Natural killer cell treated with Interleukin-12 subunit alpha and Interleukin-12 subunit beta and Interleukin-15 and Interleukin-18, amount 100 ng/mL, for 72 hours (primary cell): ENCODE measurements at regions not wholly inside any gene's neighbourhood (a gene's known extent, or its start where the extent isn't known, plus 50 kb on each side); places are given as distances from the start of the nearest gene placed in this dataset.
A peak's percentile ranks its signal among the peaks of the same experiment; 100 is the strongest.

ENCODE experiments used
- ATAC-seq, 2 donors: fragments of 150-1000 bp; cut with Tn5 transposase in 1 of 2; sonication (Bioruptor Pico), chemical (Tn5 transposase) in 1 of 2; 2 replicates each; pipeline ENCODE4 v1.10.0; 2021
- DNase-seq: peaks from one replicate; pipeline ENCODE4 v3.0.0; 2022; ENCODE audit warnings: low spot score
- H3K27ac Mint-ChIP-seq, 2 donors: 1 replicate in 1 of 2; 2 replicates in 1 of 2; pipeline ENCODE4 v1.8.0; 2022; ENCODE audit warnings: mixed read lengths in 2 of 2, mild to moderate bottlenecking in 1 of 2, moderate library complexity in 1 of 2
- H3K27me3 Mint-ChIP-seq, 2 donors: 1 replicate in 1 of 2; 2 replicates in 1 of 2; pipeline ENCODE4 v1.8.0; 2022; ENCODE audit warnings: mixed read lengths in 2 of 2
- H3K36me3 Mint-ChIP-seq: one replicate; pipeline ENCODE4 v1.8.0; 2022; ENCODE audit warnings: mixed read lengths
- H3K4me1 Mint-ChIP-seq, 2 donors: 1 replicate in 1 of 2; 2 replicates in 1 of 2; pipeline ENCODE4 v1.8.0; 2022; ENCODE audit warnings: low read depth in 2 of 2, mixed read lengths in 2 of 2, mild to moderate bottlenecking in 1 of 2
- H3K4me3 Mint-ChIP-seq: one replicate; pipeline ENCODE4 v1.8.0; 2022; ENCODE audit warnings: mixed read lengths
- H3K9me3 Mint-ChIP-seq: 2 replicates; pipeline ENCODE4 v1.8.0; 2022; ENCODE audit warnings: mixed read lengths

- Mint-ChIP-seq H3K4me1 (no peaks in the 10 kb centered on the region), H3K36me3 (no peaks in the 10 kb centered on the region), H3K9me3 (peaks cover 3% of the 10 kb centered on the region), H3K27ac (no peak overlapping the region), H3K27me3 (peaks cover 6 to 11% of the 10 kb centered on the region in 2 donors), H3K4me3 (no peak overlapping the region)
- ATAC-seq (no peak), DNase-seq (no peak)
These were observed 168.4 kb upstream of the EGLN3 start for GRCh38 chr14:34119107-34119858.

DNA sequence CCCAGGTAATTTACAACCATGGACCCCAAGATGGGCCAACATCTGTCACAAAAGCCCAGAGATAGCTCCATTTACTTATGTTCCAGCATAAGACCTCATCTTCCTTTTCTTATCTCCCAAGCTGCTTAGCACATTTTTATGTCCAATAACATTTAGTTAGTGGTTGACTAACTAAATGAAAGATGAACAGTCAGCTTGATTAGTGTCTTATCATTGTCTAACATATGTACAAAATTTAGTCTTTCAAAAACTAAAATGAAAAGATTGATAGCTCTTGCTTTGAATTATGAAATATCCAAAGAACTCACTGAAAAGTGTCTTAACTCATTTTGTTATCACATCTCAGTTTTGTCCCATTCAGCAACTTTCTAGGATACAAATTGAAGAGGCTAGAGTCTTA, 163.1 kb upstream of the EGLN3 start:
- no peak for DNase-seq
- Mint-ChIP-seq H3K4me3 (no peak overlapping the region), H3K27ac (no peak overlapping the region), H3K9me3 (peaks cover 3% of the 10 kb centered on the region), H3K36me3 (no peaks in the 10 kb centered on the region), H3K4me1 (no peaks in the 10 kb centered on the region), H3K27me3 (peaks cover 12% of the 10 kb centered on the region in 2 donors)
- ATAC-seq, result no peak

- Mint-ChIP-seq H3K36me3 (no peaks in the 10 kb centered on the region), H3K27ac (no peak overlapping the region), H3K4me1 (no peaks in the 10 kb centered on the region), H3K4me3 (no peak overlapping the region), H3K27me3 (peaks cover 12% of the 10 kb centered on the region in 2 donors), H3K9me3 (peaks cover 3% of the 10 kb centered on the region)
- DNase-seq (no peak), ATAC-seq (no peak)
These were observed 162.2 kb upstream of the EGLN3 start for GRCh38 chr14:34113005-34113511.

- ATAC-seq (peak in 1 of 2 donors; percentile 36), DNase-seq (no peak)
- Mint-ChIP-seq H3K27me3 (peaks cover 12% of the 10 kb centered on the region in 2 donors), H3K36me3 (no peaks in the 10 kb centered on the region), H3K9me3 (peaks cover 3% of the 10 kb centered on the region), H3K4me1 (no peaks in the 10 kb centered on the region), H3K4me3 (no peak overlapping the region), H3K27ac (no peak overlapping the region)
These were observed 161.1 kb upstream of the EGLN3 start for GRCh38 chr14:34111953-34112352.

GRCh38 chr14:34111505-34111904, 160.6 kb upstream of the EGLN3 start:
- Mint-ChIP-seq H3K36me3 (no peaks in the 10 kb centered on the region), H3K4me3 (no peak overlapping the region), H3K27ac (no peak overlapping the region), H3K9me3 (peaks cover 3% of the 10 kb centered on the region), H3K27me3 (peaks cover 12% of the 10 kb centered on the region in 2 donors), H3K4me1 (no peaks in the 10 kb centered on the region)
- ATAC-seq, result no peak
- no peak for DNase-seq

DNA sequence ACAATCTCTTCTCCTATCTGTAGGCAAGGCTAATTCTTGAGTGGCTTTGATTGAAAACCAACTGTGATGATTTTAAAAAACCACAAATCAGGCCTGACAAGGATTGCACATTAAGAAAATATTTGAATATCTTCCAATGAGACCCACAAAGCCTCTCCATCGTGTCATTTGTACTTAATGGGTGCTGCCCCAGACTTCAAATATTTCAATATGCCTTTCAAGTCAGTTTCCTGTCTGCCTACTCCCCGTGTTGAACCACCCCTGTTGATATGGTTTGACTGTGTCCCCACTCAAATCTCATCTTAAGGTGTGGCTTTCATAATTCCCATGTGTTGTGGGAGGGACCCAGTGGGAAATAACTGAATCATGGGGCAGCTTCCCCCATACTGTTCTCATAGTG, 159.7 kb upstream of the EGLN3 start:
- DNase-seq (no peak), ATAC-seq (no peak)
- Mint-ChIP-seq H3K4me3 (no peak overlapping the region), H3K36me3 (no peaks in the 10 kb centered on the region), H3K27ac (no peak overlapping the region), H3K9me3 (no peaks in the 10 kb centered on the region), H3K27me3 (peaks cover 6 to 9% of the 10 kb centered on the region in 2 donors), H3K4me1 (no peaks in the 10 kb centered on the region)

DNA sequence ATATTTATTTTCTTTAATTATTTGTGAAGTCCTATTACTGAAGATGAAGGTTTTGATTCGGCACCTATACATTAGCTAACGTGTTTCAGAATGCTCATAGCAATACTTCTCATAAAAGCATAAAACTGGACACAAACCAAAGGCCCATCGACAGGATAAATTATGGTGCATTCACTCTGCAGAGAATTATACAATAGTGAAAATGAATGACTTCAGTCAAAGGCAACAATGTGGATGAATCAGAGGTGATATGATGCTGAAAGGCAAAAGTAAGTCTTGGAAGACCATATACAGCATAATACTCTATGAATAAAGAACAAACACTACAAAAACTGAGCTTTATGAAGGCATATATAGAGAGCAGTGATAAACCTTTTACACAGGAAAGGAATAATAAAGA, 156.6 kb upstream of the EGLN3 start:
- H3K27me3 Mint-ChIP-seq, result peaks cover 3 to 6% of the 10 kb centered on the region in 2 donors
- H3K36me3 Mint-ChIP-seq, result no peaks in the 10 kb centered on the region
- no peaks in the 10 kb centered on the region for H3K4me1 Mint-ChIP-seq
- no peak overlapping the region for H3K27ac Mint-ChIP-seq
- no peak for ATAC-seq
- no peak for DNase-seq
- no peak overlapping the region for H3K4me3 Mint-ChIP-seq
- no peaks in the 10 kb centered on the region for H3K9me3 Mint-ChIP-seq

- H3K4me1 Mint-ChIP-seq, result no peaks in the 10 kb centered on the region
- H3K36me3 Mint-ChIP-seq, result no peaks in the 10 kb centered on the region
- H3K4me3 Mint-ChIP-seq, result no peak overlapping the region
- no peaks in the 10 kb centered on the region for H3K9me3 Mint-ChIP-seq
- H3K27me3 Mint-ChIP-seq, result peaks cover 3 to 6% of the 10 kb centered on the region in 2 donors
- no peak overlapping the region for H3K27ac Mint-ChIP-seq
- ATAC-seq, result no peak
- no peak for DNase-seq
These were observed 155.4 kb upstream of the EGLN3 start for GRCh38 chr14:34106310-34106709.

GRCh38 chr14:34104489-34105397, 153.9 kb upstream of the EGLN3 start:
- no peaks in the 10 kb centered on the region for H3K36me3 Mint-ChIP-seq
- no peaks in the 10 kb centered on the region for H3K27me3 Mint-ChIP-seq
- ATAC-seq, result no peak
- no peak overlapping the region for H3K27ac Mint-ChIP-seq
- no peaks in the 10 kb centered on the region for H3K4me1 Mint-ChIP-seq
- DNase-seq, result no peak
- H3K9me3 Mint-ChIP-seq, result no peaks in the 10 kb centered on the region
- H3K4me3 Mint-ChIP-seq, result no peak overlapping the region

- no peaks in the 10 kb centered on the region for H3K9me3 Mint-ChIP-seq
- no peaks in the 10 kb centered on the region for H3K27me3 Mint-ChIP-seq
- no peak overlapping the region for H3K4me3 Mint-ChIP-seq
- no peak overlapping the region for H3K27ac Mint-ChIP-seq
- H3K36me3 Mint-ChIP-seq, result no peaks in the 10 kb centered on the region
- ATAC-seq (no peak), DNase-seq (no peak)
- H3K4me1 Mint-ChIP-seq, result no peaks in the 10 kb centered on the region
These were observed 152.3 kb upstream of the EGLN3 start for GRCh38 chr14:34103176-34103575.

DNA sequence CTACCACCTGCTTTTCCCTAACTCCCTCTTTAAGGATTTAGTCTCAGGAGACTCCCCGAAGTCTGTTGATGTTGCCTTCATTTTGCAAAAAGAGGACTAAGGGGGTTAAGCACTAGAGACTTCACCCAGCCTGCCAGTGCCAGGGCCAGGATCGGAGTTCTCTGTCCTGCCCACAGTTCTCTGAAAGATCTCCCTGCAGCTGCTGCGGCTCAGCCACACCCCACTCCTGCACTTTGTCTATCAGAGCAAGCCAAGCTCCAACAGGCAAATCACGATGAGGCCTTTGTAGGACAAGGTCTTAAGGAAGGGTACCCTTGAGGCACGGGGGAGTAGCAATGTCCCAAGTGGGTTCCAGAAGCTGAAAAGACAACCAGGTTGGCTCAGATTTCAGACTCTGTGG, 148.8 kb upstream of the EGLN3 start:
- Mint-ChIP-seq H3K27me3 (no peaks in the 10 kb centered on the region), H3K36me3 (no peaks in the 10 kb centered on the region), H3K9me3 (no peaks in the 10 kb centered on the region), H3K4me3 (no peak overlapping the region), H3K4me1 (no peaks in the 10 kb centered on the region), H3K27ac (no peak overlapping the region)
- ATAC-seq, result no peak
- no peak for DNase-seq

GRCh38 chr14:34098985-34099349, 148.1 kb upstream of the EGLN3 start:
- Mint-ChIP-seq H3K27me3 (peaks cover 0 to 2% of the 10 kb centered on the region in 2 donors), H3K27ac (no peak overlapping the region), H3K9me3 (no peaks in the 10 kb centered on the region), H3K4me3 (no peak overlapping the region), H3K4me1 (peaks cover 0 to 2% of the 10 kb centered on the region in 2 donors), H3K36me3 (no peaks in the 10 kb centered on the region)
- ATAC-seq (no peak), DNase-seq (no peak)

DNA sequence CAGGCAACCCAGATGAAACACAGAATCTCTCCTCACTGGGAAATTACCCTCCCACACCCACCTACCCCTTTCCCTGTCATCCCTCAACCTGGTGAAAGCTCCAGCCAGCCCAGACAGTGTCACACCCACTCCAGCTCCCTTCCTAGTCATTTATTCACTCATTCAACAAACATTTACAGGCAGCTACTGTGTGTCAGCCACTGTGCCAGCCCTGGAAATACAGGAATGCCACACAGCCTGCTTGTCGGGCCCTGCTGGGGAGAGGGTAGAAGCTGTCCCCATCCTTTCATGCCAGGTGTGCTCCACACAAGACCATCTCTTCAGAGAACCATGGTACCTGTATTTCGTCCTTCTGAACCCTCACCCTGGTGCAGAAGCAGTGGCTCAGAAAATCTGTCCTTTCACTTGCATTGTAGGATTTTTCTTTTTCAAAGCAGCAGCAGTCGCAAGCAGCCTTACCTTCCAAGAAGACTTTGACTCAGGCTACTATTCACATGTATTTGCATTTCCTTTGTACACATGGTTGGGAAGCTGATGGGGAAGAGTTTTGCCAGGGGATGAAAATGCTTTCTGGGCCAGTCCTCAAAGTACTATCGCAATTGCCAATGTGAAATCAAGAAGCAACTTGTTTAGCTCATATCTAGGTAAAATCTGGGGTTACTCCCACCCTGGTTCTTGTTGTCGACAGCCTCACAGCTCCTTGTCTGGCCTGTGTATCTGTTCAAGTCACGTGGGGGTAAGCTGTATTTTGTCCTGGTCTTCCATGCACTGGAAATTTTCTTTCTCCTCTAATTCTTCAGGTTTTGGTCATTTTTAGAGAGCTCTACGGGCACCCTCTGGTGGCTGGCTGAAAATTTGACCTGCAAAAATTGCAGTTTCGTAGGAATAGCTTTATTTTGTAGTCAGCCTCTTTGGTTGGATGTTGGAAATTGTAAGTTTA, 147.4 kb upstream of the EGLN3 start:
- Mint-ChIP-seq H3K36me3 (no peaks in the 10 kb centered on the region), H3K27me3 (peaks cover 0 to 2% of the 10 kb centered on the region in 2 donors), H3K4me3 (no peak overlapping the region), H3K27ac (no peak overlapping the region), H3K9me3 (no peaks in the 10 kb centered on the region), H3K4me1 (peaks cover 0 to 2% of the 10 kb centered on the region in 2 donors)
- DNase-seq (no peak), ATAC-seq (no peak)
